Activated T-helper 1 cell treated with anti-CD3 and anti-CD28 coated beads, Interleukin-12 subunit alpha, Interleukin-12 subunit beta, Interleukin-2, Interleukin-4 antibody, amounts not matched to agents 30 ng/mL and 10 ng/mL and 1 ng/mL, durations not matched to agents 14 hours and 24 hours and 36 hours (primary cell): ENCODE measurements at regions not wholly inside any gene's neighbourhood (a gene's known extent, or its start where the extent isn't known, plus 50 kb on each side); places are given as distances from the start of the nearest gene placed in this dataset.

Experiments used
- DNase-seq: peaks from one replicate; pipeline ENCODE4 v3.0.0; 2021; ENCODE audit warnings: low spot score
- H3K27ac Mint-ChIP-seq: one replicate; pipeline ENCODE4 v1.8.0; 2021; ENCODE audit warnings: mild to moderate bottlenecking, mixed read lengths
- H3K27me3 Mint-ChIP-seq: one replicate; pipeline ENCODE4 v1.8.0; 2022; ENCODE audit warnings: mild to moderate bottlenecking, moderate library complexity, mixed read lengths; ENCODE audit not compliant: insufficient read depth
- H3K36me3 Mint-ChIP-seq: one replicate; pipeline ENCODE4 v1.8.0; 2021; ENCODE audit warnings: low read depth, mixed read lengths
- H3K4me1 Mint-ChIP-seq: one replicate; pipeline ENCODE4 v1.8.0; 2021; ENCODE audit warnings: low read depth, mixed read lengths
- H3K4me3 Mint-ChIP-seq: one replicate; pipeline ENCODE4 v1.8.0; 2021; ENCODE audit warnings: mild to moderate bottlenecking, moderate library complexity, mixed read lengths
- H3K9me3 Mint-ChIP-seq: one replicate; pipeline ENCODE4 v1.8.0; 2021; ENCODE audit warnings: mixed read lengths
- intact Hi-C: fragments of 100-400 bp; cut with micrococcal nuclease; formaldehyde crosslinking; loops from one replicate; pipeline ENCODE4 v1.15.1; 2024

- Mint-ChIP-seq H3K4me3 (no peak overlapping the region), H3K9me3 (no peaks in the 10 kb centered on the region), H3K36me3 (no peaks in the 10 kb centered on the region), H3K4me1 (no peaks in the 10 kb centered on the region), H3K27ac (no peak overlapping the region), H3K27me3 (no peaks in the 10 kb centered on the region)
- intact Hi-C loops, result no loop called here
- no peak for DNase-seq
Measured at GRCh38 chr14:48970943-48971342, 615.2 kb downstream of the RPS29 start.

DNA sequence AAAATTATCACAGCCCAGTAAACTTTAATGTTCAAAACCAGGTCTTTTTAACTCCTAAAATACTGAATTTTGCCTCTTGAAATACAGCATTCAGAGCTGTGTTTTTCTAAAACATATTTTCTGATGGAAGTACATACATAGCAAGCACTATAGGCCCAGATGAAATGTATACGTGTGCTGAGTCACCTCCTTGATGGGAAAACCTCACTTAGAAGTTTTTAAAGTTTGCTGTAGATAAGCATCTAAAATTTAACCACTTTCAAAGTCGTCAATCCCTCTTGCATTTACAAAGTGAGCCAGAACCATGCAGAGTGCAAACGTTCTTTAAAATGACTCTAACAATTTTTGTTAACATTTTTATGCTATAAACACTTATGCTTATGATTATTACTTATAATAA lies 618.8 kb downstream of the RPS29 start:
- no peak overlapping the region for H3K27ac Mint-ChIP-seq
- intact Hi-C loops, result no loop called here
- no peak overlapping the region for H3K4me3 Mint-ChIP-seq

GRCh38 chr14:48963231-48963790 lies 622.9 kb downstream of the RPS29 start:
- intact Hi-C loops, result no loop called here
- Mint-ChIP-seq H3K27ac (no peak overlapping the region), H3K27me3 (no peaks in the 10 kb centered on the region), H3K9me3 (no peaks in the 10 kb centered on the region), H3K4me3 (no peak overlapping the region), H3K4me1 (no peaks in the 10 kb centered on the region), H3K36me3 (no peaks in the 10 kb centered on the region)
- DNase-seq, result no peak

More for the DNA sequence above, 618.8 kb downstream of the RPS29 start:
- Mint-ChIP-seq H3K36me3 (no peaks in the 10 kb centered on the region), H3K4me1 (no peaks in the 10 kb centered on the region), H3K27me3 (no peaks in the 10 kb centered on the region), H3K9me3 (no peaks in the 10 kb centered on the region)
- no peak for DNase-seq

DNA sequence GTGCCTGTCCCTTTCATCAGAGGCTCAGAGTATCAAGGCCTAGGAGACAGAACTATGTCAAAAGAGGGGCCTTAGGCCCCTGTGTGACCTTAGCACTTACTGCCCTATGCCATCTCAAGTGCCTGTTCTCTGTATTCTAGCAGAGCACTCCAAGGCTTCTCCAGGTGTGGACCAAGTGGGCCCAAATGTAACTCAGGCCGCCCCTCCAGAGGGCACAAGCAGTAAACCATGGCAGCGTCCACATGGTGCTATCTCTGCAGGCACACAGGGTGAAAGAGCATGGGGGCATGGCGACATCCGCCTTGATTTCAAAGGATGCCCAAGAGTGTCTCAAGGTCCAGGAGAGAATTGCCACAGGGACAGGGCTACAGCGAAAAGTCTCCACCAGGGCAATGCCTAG lies 628.7 kb downstream of the RPS29 start:
- no peaks in the 10 kb centered on the region for H3K36me3 Mint-ChIP-seq
- DNase-seq, result no peak
- H3K4me1 Mint-ChIP-seq, result no peaks in the 10 kb centered on the region

DNA sequence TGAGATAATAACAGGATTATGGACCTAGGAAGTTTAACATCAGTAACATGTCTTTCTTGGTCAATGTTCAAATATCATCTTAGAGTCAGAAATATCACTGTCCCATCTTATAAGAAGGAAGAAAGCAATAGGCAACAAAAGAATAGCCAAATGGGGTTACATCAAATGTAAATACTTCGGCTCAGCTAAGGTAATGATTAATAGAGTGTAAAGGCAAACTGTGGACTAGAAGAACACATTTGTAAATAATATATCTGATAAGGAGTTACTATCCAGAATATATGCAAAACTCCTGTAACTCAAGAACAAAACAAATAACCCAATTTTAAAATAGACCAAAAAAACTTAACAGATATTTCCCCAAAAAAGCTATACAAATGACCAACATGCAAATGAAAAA lies 630.3 kb downstream of the RPS29 start:
- H3K4me3 Mint-ChIP-seq, result no peak overlapping the region
- H3K4me1 Mint-ChIP-seq, result no peaks in the 10 kb centered on the region
- H3K36me3 Mint-ChIP-seq, result no peaks in the 10 kb centered on the region
- DNase-seq, result no peak
- intact Hi-C loops, result no loop called here
- no peak overlapping the region for H3K27ac Mint-ChIP-seq
- H3K27me3 Mint-ChIP-seq, result no peaks in the 10 kb centered on the region
- no peaks in the 10 kb centered on the region for H3K9me3 Mint-ChIP-seq

More for the DNA sequence above, 628.7 kb downstream of the RPS29 start:
- Mint-ChIP-seq H3K27ac (no peak overlapping the region), H3K27me3 (no peaks in the 10 kb centered on the region), H3K4me3 (no peak overlapping the region), H3K9me3 (no peaks in the 10 kb centered on the region)
- intact Hi-C loops, result no loop called here

GRCh38 chr14:48954446-48954845 lies 631.7 kb downstream of the RPS29 start:
- Mint-ChIP-seq H3K9me3 (no peaks in the 10 kb centered on the region), H3K27ac (no peak overlapping the region)

DNA sequence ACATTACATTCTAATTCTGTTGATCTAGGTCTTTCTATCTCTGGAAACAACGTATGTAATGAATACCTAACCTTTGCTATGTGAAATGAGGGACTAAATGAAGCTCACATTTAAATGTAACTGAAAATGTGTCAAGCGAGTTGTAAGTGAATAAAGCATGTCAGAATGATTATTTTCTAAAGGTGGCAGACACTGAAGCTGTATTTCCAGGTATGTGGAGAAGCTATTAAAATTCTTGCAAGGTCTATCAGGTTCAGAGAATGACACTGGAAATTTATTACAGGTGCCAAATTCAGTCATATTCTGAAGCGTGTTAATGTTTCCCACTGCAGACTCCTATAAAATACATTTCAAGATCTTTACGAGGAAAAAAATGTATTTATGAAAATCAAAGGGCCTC lies 641.4 kb downstream of the RPS29 start:
- Mint-ChIP-seq H3K36me3 (no peaks in the 10 kb centered on the region), H3K27me3 (no peaks in the 10 kb centered on the region), H3K4me1 (no peaks in the 10 kb centered on the region), H3K4me3 (no peak overlapping the region), H3K27ac (no peak overlapping the region), H3K9me3 (no peaks in the 10 kb centered on the region)
- intact Hi-C loops, result no loop called here
- DNase-seq, result no peak

More at GRCh38 chr14:48954446-48954845, 631.7 kb downstream of the RPS29 start:
- DNase-seq, result no peak
- Mint-ChIP-seq H3K4me1 (no peaks in the 10 kb centered on the region), H3K27me3 (no peaks in the 10 kb centered on the region), H3K36me3 (no peaks in the 10 kb centered on the region), H3K4me3 (no peak overlapping the region)
- intact Hi-C loops, result no loop called here

- intact Hi-C loops, result no loop called here
- H3K4me3 Mint-ChIP-seq, result no peak overlapping the region
- no peak overlapping the region for H3K27ac Mint-ChIP-seq
- H3K27me3 Mint-ChIP-seq, result no peaks in the 10 kb centered on the region
- no peaks in the 10 kb centered on the region for H3K4me1 Mint-ChIP-seq
- DNase-seq, result no peak
- no peaks in the 10 kb centered on the region for H3K36me3 Mint-ChIP-seq
- no peaks in the 10 kb centered on the region for H3K9me3 Mint-ChIP-seq
Measured at GRCh38 chr14:48943913-48944312, 642.3 kb downstream of the RPS29 start.

DNA sequence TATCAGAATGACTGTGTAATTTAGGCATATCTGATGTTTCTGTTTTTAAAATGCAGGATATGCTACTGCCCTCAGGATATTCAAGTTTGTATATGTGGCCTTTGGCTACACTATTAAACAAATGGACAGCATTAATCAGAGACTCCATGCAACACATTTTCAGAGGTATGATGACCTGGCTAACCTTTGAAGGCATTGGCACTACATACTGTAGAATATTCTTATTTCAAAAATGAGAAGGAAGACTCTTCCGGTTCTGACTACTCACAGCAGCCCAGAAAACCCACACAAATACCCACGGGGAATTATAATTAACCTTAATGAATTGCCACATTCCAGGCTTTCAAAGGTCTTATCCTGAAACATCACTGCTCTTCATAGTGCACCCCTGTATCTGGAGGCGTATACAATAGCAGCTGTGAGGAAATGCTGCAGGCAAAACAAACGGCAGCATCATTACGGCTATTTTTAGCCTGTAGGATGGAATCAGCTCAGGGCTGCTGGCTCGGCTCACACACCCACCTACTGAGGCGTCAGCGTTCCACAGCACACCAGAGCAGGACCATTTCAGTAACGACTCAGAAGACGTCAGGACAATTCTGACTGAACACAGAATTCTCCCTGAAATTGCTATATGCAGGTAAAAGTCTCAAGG lies 648.5 kb downstream of the RPS29 start:
- H3K36me3 Mint-ChIP-seq, result no peaks in the 10 kb centered on the region
- H3K27me3 Mint-ChIP-seq, result no peaks in the 10 kb centered on the region
- no peaks in the 10 kb centered on the region for H3K9me3 Mint-ChIP-seq
- no peak overlapping the region for H3K4me3 Mint-ChIP-seq
- DNase-seq, result no peak
- no peaks in the 10 kb centered on the region for H3K4me1 Mint-ChIP-seq
- H3K27ac Mint-ChIP-seq, result no peak overlapping the region
- intact Hi-C loops, result no loop called here

DNA sequence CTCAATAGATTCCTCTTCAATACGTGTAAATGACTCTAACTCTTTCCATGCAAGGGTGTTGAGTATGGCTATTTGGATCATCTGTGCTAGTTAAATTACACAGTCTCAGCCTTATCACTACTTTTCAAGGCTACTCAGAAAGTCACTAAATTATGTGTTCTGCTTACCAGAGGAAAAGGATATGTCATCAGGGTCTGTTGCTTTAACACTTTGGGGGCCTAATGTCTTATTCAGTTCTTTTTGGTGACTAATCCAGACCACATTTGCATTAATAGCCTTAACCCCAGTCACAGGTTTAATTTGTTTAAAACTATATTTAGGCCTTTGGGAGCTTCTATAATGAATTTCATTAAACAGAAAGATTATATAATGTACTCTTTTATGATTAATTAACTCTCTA lies 649.3 kb downstream of the RPS29 start:
- intact Hi-C loops, result no loop called here
- Mint-ChIP-seq H3K9me3 (no peaks in the 10 kb centered on the region), H3K4me3 (no peak overlapping the region)

DNA sequence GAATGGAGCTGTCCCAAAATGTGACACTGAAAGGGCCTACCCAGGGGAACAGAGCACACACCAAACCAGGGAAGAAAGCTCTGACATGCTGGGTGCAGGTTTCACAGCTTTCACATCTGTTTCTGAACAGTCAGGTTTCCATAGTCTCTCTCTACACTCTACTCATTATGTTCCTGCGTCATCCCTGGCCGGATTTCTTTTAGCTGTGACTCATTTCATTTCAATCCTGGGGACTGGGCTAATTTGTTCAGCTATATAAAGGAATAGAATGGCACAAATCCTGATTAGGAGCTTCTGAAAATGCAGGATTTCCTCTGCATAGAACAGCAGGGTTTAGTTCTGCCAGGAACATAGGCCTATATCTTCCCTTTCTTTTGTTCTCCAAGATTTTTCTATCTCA lies 649.8 kb downstream of the RPS29 start:
- Mint-ChIP-seq H3K4me3 (no peak overlapping the region), H3K27me3 (no peaks in the 10 kb centered on the region), H3K27ac (no peak overlapping the region), H3K4me1 (no peaks in the 10 kb centered on the region), H3K9me3 (no peaks in the 10 kb centered on the region), H3K36me3 (no peaks in the 10 kb centered on the region)
- DNase-seq, result no peak
- intact Hi-C loops, result no loop called here

More for the DNA sequence above, 649.3 kb downstream of the RPS29 start:
- Mint-ChIP-seq H3K36me3 (no peaks in the 10 kb centered on the region), H3K27ac (no peak overlapping the region), H3K27me3 (no peaks in the 10 kb centered on the region), H3K4me1 (no peaks in the 10 kb centered on the region)
- no peak for DNase-seq

- no peak for DNase-seq
- Mint-ChIP-seq H3K36me3 (no peaks in the 10 kb centered on the region), H3K9me3 (no peaks in the 10 kb centered on the region), H3K4me3 (no peak overlapping the region), H3K4me1 (no peaks in the 10 kb centered on the region), H3K27me3 (no peaks in the 10 kb centered on the region), H3K27ac (no peak overlapping the region)
- intact Hi-C loops, result no loop called here
Measured at GRCh38 chr14:48925184-48925583, 661.0 kb downstream of the RPS29 start.

DNA sequence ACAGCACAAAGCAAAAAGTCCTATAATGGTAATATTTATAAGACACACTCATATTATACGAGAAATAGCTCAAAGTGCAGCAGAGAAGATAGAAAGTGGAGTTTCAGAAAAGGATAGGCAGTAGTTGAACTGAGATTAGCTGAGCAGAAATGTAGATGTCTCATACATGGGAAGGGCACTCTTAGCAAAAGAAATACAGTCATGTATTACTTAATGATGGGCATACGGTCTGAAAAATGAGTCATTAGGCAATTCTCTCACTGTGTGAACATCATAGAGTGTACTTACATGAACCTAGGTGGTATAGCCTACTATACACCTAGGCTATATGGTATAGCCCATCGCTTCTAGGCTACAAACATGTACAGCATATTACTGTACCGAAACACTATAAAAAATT lies 671.3 kb downstream of the RPS29 start:
- H3K36me3 Mint-ChIP-seq, result no peaks in the 10 kb centered on the region
- no peak overlapping the region for H3K4me3 Mint-ChIP-seq
- peaks cover 4% of the 10 kb centered on the region for H3K9me3 Mint-ChIP-seq
- intact Hi-C loops, result no loop called here
- no peak for DNase-seq
- no peak overlapping the region for H3K27ac Mint-ChIP-seq
- H3K27me3 Mint-ChIP-seq, result no peaks in the 10 kb centered on the region
- no peaks in the 10 kb centered on the region for H3K4me1 Mint-ChIP-seq

- H3K4me1 Mint-ChIP-seq, result no peaks in the 10 kb centered on the region
- H3K27me3 Mint-ChIP-seq, result no peaks in the 10 kb centered on the region
- DNase-seq, result no peak
- no peak overlapping the region for H3K4me3 Mint-ChIP-seq
- no peak overlapping the region for H3K27ac Mint-ChIP-seq
- no peaks in the 10 kb centered on the region for H3K36me3 Mint-ChIP-seq
- intact Hi-C loops, result no loop called here
- H3K9me3 Mint-ChIP-seq, result peaks cover 4% of the 10 kb centered on the region
Measured at GRCh38 chr14:48914382-48914781, 671.8 kb downstream of the RPS29 start.
